ENCODE measurements at regions not wholly inside any gene's neighbourhood (a gene's known extent, or its start where the extent isn't known, plus 50 kb on each side); places are given as distances from the start of the nearest gene placed in this dataset.

- no peak for DNase-seq
Measured at GRCh38 chr2:122516775-122517174, 761.3 kb downstream of the TSN start.

- DNase-seq: no peak
Measured at GRCh38 chr2:122519366-122519765, 763.9 kb downstream of the TSN start.

GRCh38 chr2:122519821-122520611, 764.6 kb downstream of the TSN start:
- DNase-seq: no peak

GRCh38 chr2:122523143-122523542, 767.7 kb downstream of the TSN start:
- DNase-seq: no peak

- no peak for DNase-seq
Measured at GRCh38 chr2:122523981-122524380, 768.5 kb downstream of the TSN start.

- no peak for DNase-seq
Measured at GRCh38 chr2:122525336-122525735, 769.9 kb downstream of the TSN start.

- no peak for DNase-seq
Measured at GRCh38 chr2:122528061-122528460, 772.6 kb downstream of the TSN start.

- no peak for DNase-seq
Measured at GRCh38 chr2:122528958-122529705, 773.7 kb downstream of the TSN start.

GRCh38 chr2:122530814-122531213, 775.4 kb downstream of the TSN start:
- no peak for DNase-seq

GRCh38 chr2:122531290-122532071, 776.0 kb downstream of the TSN start:
- no peak for DNase-seq

- no peak for DNase-seq
Measured at GRCh38 chr2:122532072-122532344, 776.6 kb downstream of the TSN start.

- DNase-seq: no peak
Measured at GRCh38 chr2:122532481-122532880, 777.0 kb downstream of the TSN start.

GRCh38 chr2:122535960-122536505, 780.6 kb downstream of the TSN start:
- DNase-seq: no peak

GRCh38 chr2:122539311-122539710, 783.9 kb downstream of the TSN start:
- DNase-seq: no peak

GRCh38 chr2:122539920-122540319, 784.5 kb downstream of the TSN start:
- DNase-seq: no peak

- no peak for DNase-seq
Measured at GRCh38 chr2:122542236-122542635, 786.8 kb downstream of the TSN start.

- DNase-seq: no peak
Measured at GRCh38 chr2:122542646-122543045, 787.2 kb downstream of the TSN start.

GRCh38 chr2:122543815-122544214, 788.4 kb downstream of the TSN start:
- no peak for DNase-seq

- no peak for DNase-seq
Measured at GRCh38 chr2:122545821-122546220, 790.4 kb downstream of the TSN start.

- DNase-seq: no peak
Measured at GRCh38 chr2:122562775-122563174, 807.3 kb downstream of the TSN start.

- no peak for DNase-seq
Measured at GRCh38 chr2:122563781-122564180, 808.3 kb downstream of the TSN start.

- DNase-seq: no peak
Measured at GRCh38 chr2:122564843-122565242, 809.4 kb downstream of the TSN start.

GRCh38 chr2:122565364-122565763, 809.9 kb downstream of the TSN start:
- DNase-seq: no peak

Data from T-helper 1 cell (primary cell).